DMS 273 (cell line): ENCODE measurements at regions not wholly inside any gene's neighbourhood (a gene's known extent, or its start where the extent isn't known, plus 50 kb on each side); places are given as distances from the start of the nearest gene placed in this dataset.
A peak's percentile ranks its signal among the peaks of the same experiment; 100 is the strongest.
"Not testable (repeated sequence)": the region's sequence is repeated elsewhere in the genome, so short reads cannot be mapped to it uniquely, and the experiment has no call there.

Source experiments
- DNase-seq: peaks from one replicate; lab custom pipeline; 2025; ENCODE audit not compliant: unreplicated experiment; lab: John Stamatoyannopoulos, UW

DNA sequence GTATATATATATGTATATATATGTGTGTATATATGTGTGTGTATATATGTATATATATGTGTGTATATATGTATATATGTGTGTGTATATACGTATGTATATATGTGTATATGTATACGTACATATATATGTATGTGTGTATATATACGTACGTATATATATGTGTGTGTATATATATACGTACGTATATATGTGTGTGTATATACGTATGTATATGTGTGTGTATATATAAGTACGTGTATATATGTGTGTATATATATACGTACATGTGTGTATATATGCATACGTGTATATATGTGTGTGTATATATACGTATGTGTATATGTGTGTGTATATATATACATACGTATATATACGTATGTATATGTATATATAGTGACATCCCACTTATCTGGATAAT lies 154.4 kb downstream of the CDRT15L2 start:
- no peak for DNase-seq

DNA sequence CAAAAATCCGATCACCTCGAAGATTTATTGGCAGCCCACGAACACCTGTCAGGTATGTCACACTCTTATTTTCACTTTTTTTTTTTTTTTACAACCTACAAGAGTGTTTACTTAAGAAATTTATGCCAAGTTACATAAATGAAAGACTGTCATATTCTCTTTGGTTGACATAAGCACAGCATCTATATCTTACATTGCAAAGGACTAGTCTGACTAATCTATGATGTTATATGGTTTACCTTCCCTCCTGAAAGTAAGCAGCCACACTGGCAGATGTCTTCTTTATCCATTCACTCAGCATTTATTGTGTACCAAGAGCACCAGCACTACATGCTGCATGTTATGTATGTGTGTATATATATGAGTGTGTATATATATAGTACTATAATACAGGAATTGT lies 156.3 kb downstream of the CDRT15L2 start:
- no peak for DNase-seq

DNA sequence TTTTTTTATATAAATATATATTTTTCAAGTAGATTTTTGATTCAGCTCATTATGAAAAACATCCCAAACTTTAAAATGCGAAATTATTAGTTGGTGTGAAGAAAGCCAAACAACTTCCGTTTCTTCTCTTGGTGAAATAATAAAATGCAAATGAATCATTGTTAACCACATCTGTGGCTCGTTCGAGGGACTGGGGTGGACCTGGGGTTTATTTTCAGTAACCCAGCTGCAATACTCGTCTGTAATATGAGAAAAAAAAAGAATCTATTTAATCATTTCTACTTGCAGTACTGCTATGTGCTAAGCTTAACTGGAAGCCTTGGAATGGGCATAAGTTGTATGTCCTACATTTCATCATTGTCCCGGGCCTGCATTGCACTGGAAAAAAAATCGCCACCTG lies 158.1 kb downstream of the CDRT15L2 start:
- not testable (repeated sequence) for DNase-seq

DNA sequence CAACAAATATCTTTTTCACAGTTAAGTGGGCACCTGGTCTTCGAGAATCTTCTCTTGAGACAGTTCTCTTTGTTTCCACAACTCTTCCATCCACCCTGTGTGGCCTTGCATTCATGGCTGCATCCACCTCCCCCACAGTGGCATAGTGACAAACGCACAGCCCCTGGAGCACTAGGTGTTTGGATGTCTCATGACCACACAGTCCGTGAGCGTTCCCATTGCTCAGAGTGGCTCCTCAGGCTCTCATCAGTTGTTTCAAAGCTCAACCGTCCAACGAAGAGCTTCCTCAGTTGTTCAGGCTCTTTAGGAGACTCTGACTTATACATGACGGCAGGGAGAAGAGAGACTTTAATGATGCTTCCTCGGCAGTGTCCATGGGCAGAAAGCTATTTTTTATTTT lies 191.6 kb downstream of the CDRT15L2 start:
- DNase-seq: no peak

DNA sequence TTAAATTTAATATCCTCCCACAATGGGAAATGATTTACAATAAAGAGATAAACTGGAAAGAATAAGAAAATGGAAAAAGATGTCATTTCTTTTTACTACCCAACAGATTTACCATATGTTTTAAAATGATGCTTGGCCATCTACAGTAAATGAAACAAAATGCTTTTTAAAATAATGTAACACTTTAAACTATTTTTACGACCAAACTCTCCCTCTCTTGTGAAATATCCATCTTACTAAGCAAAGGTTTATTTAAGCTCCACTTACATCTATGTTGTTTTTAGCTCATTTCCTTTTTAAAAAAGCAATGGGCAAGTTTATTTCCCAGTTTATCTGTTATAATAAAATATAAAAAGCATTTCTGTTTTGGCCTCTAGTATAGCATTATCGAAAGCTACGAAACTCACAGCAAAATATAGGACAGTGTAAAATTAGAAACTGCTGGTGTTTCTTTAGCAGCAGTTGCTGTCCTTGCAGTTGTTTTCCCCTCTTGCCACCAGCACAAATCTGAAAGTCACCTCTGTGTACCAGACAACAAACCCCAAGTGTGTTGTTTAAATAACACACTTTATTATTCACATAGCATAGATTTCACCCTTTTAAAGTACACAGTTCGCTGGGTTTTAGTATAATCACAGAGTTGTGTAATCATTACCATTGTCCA lies 195.1 kb downstream of the CDRT15L2 start:
- no peak for DNase-seq

DNA sequence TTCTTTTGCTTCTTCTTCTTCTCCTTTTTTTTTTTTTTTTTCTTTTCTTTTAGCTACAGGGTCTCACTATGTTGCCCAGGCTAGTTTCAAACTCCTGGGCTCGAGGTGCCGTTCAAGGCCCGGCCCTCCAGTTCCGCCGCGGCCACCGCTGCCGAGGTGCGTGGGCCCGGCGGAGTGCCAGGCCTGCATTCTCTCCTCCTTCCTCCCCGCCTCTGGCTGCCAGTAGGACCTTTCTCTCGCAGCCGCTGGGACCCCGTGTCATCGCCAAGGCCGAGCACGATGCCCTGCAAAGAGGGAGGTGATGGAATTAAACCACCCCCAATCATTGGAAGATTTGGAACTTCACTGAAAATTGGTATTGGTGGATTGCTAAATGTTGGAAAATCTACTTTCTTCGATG lies 195.8 kb downstream of the CDRT15L2 start:
- no peak for DNase-seq

DNA sequence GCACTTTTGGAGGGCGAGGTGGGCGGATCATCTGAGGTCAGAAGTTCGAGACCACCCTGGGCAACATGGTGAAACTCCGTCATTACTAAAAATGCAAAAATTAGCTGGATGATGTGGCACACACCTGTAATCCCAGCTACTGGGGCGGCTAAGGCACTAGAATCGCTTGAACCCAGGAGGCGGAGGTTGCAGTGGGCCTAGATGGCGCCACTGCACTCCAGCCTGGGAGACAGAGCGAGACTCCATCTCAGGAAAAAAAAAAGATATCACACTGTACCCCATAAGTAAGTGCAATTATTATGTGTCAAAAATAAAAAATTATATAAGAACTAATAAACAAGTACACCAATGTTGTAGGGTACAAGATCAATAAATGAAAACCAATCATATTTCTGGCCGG lies 200.0 kb downstream of the CDRT15L2 start:
- DNase-seq: no peak

DNA sequence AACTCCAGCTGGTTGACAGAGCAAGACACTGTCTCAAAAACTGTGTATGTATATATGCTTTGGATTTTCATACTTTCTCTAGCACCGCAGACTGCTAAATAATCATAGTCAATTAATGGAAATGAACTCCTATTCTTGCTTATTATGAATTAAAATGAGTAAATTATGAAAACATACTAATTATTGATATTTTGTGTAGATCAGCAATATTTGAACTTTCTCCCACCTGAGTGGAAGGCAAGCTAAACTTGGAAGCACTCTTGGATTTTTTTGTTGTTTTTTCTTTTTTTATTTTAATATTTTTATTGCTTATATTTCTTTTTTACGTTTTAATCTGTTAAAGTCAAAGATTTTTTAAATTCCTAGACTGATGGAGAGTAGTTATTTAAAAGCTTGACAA lies 201.7 kb downstream of the CDRT15L2 start:
- DNase-seq: no peak

DNA sequence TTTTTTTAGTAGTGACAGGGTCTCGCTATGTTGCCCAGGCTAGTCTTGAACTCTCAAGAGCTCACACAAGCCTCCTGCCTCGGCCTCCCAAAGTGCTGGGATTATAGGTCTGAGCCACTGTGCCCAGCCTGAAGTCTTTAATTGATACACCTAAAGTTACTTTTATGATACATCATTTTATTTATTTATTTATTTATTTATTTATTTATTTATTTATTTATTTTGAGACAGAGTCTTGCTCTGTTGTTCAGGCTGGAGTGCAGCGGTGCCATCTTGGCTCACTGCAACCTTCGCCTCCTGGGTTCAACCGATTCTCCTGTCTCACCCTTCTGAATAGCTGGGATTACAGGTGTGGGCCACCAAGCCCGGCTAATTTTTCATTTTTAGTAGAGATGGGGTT lies 202.3 kb downstream of the CDRT15L2 start:
- DNase-seq: not testable (repeated sequence)

DNA sequence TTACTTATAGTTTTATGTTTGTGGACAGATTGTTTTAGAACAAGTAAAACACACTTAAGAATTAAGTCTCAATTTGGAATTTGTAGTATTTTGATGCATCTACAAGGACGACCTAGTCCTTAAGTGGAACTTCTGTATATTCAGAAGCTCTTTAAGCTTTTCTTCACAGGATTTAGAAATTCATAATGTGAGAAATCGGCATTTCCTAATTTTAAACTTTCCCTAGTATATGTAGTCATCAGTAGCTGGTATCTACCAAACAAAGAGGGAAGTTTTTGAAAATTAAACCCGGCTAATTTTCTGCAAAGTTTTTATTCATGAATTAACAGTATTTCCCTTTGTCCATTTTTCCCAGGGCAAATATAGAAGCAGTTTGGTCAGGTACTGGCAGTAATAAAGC lies 203.6 kb downstream of the CDRT15L2 start:
- DNase-seq: no peak

DNA sequence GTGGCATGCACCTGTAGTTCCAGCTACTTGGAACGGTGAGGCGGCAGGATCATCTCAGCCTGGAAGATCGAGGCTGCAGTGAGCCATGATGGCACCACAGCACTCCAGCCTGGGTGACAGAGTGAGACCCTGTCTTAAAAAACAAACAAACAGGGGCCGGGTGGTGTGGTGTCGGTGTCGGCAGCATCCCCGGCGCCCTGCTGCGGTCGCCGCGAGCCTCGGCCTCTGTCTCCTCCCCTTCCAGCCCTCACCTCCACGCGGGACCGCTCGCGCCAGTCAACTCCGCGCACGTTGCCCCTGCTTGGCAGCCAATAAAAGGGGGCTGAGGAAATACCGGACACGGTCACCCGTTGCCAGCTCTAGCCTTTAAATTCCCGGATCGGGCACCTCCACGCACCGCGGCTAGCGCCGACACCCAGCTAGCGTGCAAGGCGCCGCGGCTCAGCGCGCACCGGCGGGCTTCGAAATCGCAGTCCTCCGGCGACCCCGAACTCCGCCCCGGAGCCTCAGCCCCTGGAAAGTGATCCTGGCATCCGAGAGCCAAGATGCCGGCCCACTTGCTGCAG lies 204.7 kb downstream of the CDRT15L2 start:
- DNase-seq: no peak

DNA sequence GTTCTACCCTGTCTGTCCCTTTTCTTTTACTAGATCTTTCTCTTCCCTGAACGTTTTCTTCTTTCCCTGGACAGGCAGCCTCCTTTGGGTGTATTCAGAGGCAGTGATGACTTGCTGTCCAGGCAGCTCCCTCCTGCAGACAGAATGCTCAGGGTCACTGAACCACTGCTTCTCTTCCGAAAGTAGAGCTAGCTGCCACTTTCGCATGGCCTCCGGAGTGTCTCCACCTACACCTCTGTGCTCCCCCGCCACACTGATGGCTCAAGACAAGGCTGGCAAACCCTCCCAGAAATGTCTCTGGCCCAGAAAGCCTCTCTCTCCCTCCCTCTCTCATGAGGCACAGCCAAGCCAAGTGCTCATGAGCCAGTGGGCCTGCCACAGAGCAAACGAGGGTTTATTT lies 207.8 kb downstream of the CDRT15L2 start:
- no peak for DNase-seq

DNA sequence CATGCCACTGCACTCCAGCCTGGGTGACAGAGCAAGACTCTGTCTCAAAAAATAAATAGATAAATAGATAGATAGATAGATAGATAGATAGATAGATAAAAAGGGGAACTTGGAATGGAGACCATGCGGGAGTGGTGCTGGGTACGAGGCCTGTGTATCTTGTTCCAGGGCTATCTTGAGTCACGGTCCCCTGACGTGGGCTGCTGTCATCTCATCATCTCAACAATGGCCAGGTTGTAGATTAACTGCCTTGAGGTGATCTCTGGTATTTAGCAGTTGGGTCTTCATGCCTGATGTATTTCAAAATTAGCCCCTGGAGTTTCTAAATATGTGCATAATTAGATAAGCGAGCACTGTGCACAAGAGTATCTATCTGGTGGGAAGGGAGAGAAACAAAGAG lies 212.1 kb downstream of the CDRT15L2 start:
- DNase-seq: no peak

DNA sequence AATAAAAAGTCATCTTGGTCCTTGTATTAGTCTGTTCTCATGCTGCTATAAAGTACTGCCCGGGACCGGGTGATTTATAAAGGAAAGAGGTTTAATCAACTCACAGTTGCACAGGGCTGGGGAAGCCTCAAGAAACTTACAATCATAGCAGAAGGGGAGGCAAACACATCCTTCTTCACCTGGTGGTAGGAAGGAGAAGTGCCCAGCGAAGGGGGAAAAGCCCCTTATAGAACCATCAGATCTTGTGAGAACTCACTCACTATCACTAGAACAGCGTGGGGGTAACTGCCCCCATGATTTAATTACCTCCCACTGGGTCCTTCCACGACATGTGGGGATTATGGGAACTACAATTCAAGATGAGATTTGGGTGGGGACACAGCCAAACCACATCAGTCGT lies 215.0 kb downstream of the CDRT15L2 start:
- DNase-seq: peak; percentile 1

DNA sequence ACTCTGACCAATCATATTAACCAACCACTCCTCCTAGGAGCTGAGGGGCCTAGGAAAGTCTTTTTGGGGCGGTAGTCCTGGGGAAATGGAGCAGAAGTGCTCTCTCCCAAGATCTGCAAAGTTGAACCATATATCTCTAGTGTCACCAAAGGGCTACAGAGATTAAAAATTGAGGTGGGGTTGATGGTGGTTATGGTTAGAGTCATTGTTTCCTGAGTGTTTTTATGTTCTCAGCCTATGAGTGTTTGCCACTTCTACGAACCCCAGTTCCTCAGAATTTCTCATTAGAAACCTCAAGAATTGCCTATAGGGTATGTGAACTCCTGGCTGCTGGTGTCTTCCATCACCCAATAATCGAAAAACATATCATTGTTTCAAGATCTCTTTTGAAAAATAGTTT lies 217.8 kb downstream of the CDRT15L2 start:
- no peak for DNase-seq

DNA sequence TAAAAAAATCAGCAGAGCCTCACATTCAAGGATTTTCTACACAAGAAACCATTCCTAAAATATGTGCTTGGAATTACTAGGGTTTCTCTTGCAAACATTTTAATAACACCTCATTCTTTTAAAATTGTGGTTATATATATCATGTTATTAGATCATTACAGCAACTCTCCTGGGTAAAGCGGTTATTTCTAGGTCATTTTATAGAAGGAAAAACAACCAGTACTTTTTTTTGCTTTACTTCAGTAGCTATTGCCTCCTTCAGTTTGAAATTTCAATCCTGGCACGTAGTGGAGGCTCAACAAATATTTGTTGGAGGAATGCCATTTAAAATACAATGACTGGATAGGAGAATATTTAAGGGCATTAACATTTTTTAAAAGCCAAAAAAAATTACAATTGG lies 220.6 kb downstream of the CDRT15L2 start:
- DNase-seq: no peak

DNA sequence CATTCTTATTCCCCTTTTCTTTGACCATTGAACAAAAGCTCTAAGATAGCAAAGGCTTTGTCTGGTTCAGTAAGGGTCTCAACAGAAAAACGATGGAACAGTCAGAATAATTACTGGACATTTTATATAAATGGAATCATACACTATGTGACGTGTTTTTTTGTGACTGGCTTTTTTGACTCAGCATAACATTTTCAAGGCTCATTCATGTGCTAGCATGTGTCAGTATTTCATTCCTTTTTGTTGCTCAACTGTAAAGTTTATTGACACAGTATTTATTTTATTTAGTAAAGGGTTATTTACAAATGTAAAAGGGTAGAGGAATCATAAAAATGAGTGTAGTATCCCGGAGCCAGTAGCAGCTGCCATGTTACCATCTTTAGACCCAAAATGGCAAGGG lies 226.2 kb downstream of the CDRT15L2 start:
- no peak for DNase-seq

DNA sequence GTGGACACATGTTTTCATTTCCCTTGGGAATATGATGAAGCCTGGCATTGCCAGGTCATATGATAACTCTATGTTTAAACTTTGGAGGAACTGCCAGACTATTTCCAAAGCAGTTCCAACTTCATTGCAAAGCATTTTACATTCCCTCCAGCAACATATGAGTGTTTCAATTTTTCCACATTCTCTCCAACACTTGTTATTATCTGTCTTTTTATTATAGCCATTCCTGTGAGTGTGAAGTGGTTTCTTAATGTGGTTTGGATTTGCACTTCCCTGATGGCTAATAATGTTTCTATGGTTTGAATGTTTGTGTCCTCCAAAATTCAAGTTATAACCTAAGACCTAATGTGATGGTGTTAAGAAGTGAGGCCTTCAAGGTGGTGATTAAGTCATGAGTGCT lies 228.0 kb downstream of the CDRT15L2 start:
- not testable (repeated sequence) for DNase-seq

DNA sequence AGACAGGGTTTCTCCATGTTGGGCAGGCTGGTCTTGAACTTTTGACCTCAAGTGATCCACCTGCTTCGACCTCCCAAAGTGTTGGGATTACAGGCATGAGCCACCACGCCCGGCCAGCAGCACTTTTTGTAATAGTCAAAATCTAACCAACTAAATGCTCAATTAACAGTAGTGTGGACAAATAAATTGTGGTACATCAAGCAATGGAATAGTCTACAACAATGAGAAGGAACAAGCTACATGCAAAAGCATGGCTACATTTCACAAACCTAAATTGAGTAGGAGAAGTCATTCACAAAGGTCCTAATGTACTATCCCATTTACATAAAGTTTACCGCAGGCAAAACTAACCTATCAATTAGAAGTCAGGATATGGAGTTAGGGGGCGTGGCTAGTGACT lies 227.4 kb downstream of the USP22 start:
- not testable (repeated sequence) for DNase-seq

DNA sequence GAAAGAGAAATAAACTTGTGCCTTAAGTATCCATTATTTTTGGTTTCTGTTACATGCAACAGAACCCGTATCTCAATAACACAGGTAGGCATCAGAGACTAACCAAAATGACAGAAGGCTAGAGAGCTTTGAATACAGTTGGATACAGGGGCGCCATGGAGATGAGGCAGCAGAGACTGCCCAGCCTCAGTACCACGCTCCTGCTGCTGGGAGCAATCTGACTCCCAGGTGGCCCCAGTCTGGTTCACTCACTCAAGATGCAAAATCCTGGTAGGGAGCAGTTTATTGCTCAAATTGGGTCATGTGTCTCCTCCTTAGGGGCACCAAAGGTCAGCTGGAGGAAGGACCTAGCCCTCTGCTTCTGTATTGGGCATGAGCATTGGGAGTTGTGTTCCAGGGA lies 218.9 kb downstream of the USP22 start:
- DNase-seq: peak; percentile 23

DNA sequence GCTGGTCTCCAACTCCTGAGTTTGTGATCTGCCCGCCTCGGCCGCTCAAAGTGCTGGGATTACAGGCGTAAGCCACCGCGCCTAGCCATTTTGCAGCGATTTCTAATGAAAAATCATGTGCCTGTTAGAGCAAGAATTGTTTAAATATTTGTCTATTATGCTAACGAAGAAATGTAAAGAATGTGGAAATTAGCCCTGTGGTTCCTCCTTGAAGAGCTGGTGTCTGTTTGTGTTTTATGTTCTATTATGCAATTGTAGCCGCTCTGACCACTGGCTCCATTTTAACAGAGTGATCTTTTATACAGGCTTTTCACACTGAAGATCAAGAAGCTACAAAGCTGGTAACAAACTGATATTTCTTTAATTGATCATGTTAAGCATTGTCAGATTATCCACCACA lies 217.3 kb downstream of the USP22 start:
- no peak for DNase-seq

DNA sequence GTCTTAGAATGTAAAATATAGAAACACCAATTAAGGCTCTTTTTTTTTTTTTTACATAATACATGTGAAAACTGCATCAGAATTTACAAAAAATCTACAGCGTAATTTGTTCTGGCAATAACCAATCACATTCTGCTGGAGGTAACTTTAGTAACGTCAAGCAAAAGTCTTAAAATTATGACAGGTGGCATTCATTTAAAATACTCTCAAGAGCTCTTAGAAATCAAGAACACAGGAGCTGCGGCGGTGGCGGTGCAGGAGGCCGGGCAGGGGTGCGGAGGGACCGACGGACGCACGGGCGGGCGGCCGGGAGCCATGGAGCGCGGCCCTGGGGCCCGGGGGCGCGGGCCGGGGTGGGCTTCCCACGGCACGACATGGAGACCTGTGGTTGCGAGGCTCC lies 202.4 kb downstream of the USP22 start:
- not testable (repeated sequence) for DNase-seq
